Right ventricle myocardium inferior (tissue), 1 donor: ENCODE measurements at regions not wholly inside any gene's neighbourhood (a gene's known extent, or its start where the extent isn't known, plus 50 kb on each side); places are given as distances from the start of the nearest gene placed in this dataset.
A peak's percentile ranks its signal among the peaks of the same experiment; 100 is the strongest.

Experiments used
- ATAC-seq: fragments of 200-7000 bp; cut with Tn5 transposase; one replicate; pipeline ENCODE4 v1.9.1; 2020; ENCODE audit warnings: mild to moderate bottlenecking, moderate library complexity
- DNase-seq: peaks from one replicate; pipeline ENCODE4 v3.0.0; 2021; ENCODE audit errors: missing footprints
- intact Hi-C: fragments of 100-400 bp; cut with DNase I; formaldehyde crosslinking; loops from one replicate; pipeline ENCODE4 v1.11.0; 2022
- donor health status: DM: no; HTN: yes; CAD: no; lungs with severe emphysema.

- DNase-seq (no peak), ATAC-seq (no peak)
- intact Hi-C loops: no loop called here
These were observed 415.1 kb downstream of the LRRIQ3 start for GRCh38 chr1:73782901-73783300.

- intact Hi-C loops: no loop called here
- DNase-seq (no peak), ATAC-seq (no peak)
These were observed 416.7 kb downstream of the LRRIQ3 start for GRCh38 chr1:73781251-73781650.

GRCh38 chr1:73778471-73778870 lies 419.5 kb downstream of the LRRIQ3 start:
- ATAC-seq: no peak
- intact Hi-C loops: no loop called here
- DNase-seq: no peak

GRCh38 chr1:73775896-73776295 lies 422.1 kb downstream of the LRRIQ3 start:
- no peak for DNase-seq
- intact Hi-C loops: no loop called here
- ATAC-seq: no peak

- intact Hi-C loops: no loop called here
- ATAC-seq (no peak), DNase-seq (no peak)
These were observed 425.0 kb downstream of the LRRIQ3 start for GRCh38 chr1:73772941-73773340.

- DNase-seq (no peak), ATAC-seq (no peak)
- intact Hi-C loops: no loop called here
These were observed 426.6 kb downstream of the LRRIQ3 start for GRCh38 chr1:73771396-73771795.

GRCh38 chr1:73770109-73770905 lies 427.7 kb downstream of the LRRIQ3 start:
- intact Hi-C loops: no loop called here
- DNase-seq: no peak
- ATAC-seq: no peak

- intact Hi-C loops: no loop called here
- no peak for DNase-seq
- no peak for ATAC-seq
These were observed 431.1 kb downstream of the LRRIQ3 start for GRCh38 chr1:73766786-73767348.

- ATAC-seq: no peak
These were observed 432.3 kb downstream of the LRRIQ3 start for GRCh38 chr1:73765551-73766233.

GRCh38 chr1:73761559-73761958 lies 436.4 kb downstream of the LRRIQ3 start:
- intact Hi-C loops: no loop called here
- no peak for DNase-seq
- no peak for ATAC-seq

More at GRCh38 chr1:73765551-73766233, 432.3 kb downstream of the LRRIQ3 start:
- intact Hi-C loops: no loop called here
- DNase-seq: no peak

GRCh38 chr1:73759011-73759410 lies 439.0 kb downstream of the LRRIQ3 start:
- intact Hi-C loops: no loop called here

GRCh38 chr1:73756817-73757216 lies 441.2 kb downstream of the LRRIQ3 start:
- intact Hi-C loops: no loop called here
- DNase-seq: no peak
- ATAC-seq: no peak

More at GRCh38 chr1:73759011-73759410, 439.0 kb downstream of the LRRIQ3 start:
- DNase-seq (no peak), ATAC-seq (no peak)

GRCh38 chr1:73755649-73756048 lies 442.3 kb downstream of the LRRIQ3 start:
- ATAC-seq: no peak

GRCh38 chr1:73749996-73750395 lies 448.0 kb downstream of the LRRIQ3 start:
- ATAC-seq (no peak), DNase-seq (no peak)
- intact Hi-C loops: no loop called here

More at GRCh38 chr1:73755649-73756048, 442.3 kb downstream of the LRRIQ3 start:
- intact Hi-C loops: no loop called here
- DNase-seq: peak; percentile 13

- ATAC-seq: no peak
- DNase-seq: no peak
These were observed 453.0 kb downstream of the LRRIQ3 start for GRCh38 chr1:73744985-73745384.

GRCh38 chr1:73736125-73736524 lies 461.9 kb downstream of the LRRIQ3 start:
- no peak for ATAC-seq
- DNase-seq: no peak
- intact Hi-C loops: no loop called here

More at GRCh38 chr1:73744985-73745384, 453.0 kb downstream of the LRRIQ3 start:
- intact Hi-C loops: no loop called here

GRCh38 chr1:73727036-73727435 lies 470.9 kb downstream of the LRRIQ3 start:
- no peak for ATAC-seq
- intact Hi-C loops: no loop called here
- no peak for DNase-seq

GRCh38 chr1:73722055-73722454 lies 475.9 kb downstream of the LRRIQ3 start:
- intact Hi-C loops: no loop called here
- ATAC-seq: no peak
- no peak for DNase-seq

GRCh38 chr1:73717976-73718375 lies 480.0 kb downstream of the LRRIQ3 start:
- ATAC-seq: no peak
- intact Hi-C loops: no loop called here
- DNase-seq: no peak

GRCh38 chr1:73711089-73711488 lies 486.9 kb downstream of the LRRIQ3 start:
- intact Hi-C loops: no loop called here
- DNase-seq (no peak), ATAC-seq (no peak)
